ENCODE measurements at regions not wholly inside any gene's neighbourhood (a gene's known extent, or its start where the extent isn't known, plus 50 kb on each side); places are given as distances from the start of the nearest gene placed in this dataset.

DNA sequence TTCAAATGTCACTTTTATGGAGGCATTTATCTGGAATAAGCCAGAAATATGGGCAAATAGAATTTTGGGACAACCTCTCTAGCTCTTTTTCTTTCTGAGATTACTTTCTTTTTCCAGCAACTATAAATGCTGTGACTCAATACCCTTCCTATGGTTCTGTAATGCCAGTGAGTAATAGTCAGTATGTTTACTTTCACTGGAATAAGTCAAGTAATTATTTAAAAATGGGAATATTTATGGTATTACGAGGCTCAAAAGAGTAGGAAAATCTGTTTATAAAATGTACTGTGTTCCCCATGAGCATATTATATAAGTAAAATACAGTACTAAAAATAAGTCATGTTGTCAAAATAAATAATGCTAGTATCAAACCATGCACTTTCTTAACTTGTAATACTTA is 750.5 kb downstream of the LUZP2 start:
- TF ChIP-seq POLR2A (IDR thresholded peaks at IDR 0.05), result no peak
- TF ChIP-seq, protein P1, sequence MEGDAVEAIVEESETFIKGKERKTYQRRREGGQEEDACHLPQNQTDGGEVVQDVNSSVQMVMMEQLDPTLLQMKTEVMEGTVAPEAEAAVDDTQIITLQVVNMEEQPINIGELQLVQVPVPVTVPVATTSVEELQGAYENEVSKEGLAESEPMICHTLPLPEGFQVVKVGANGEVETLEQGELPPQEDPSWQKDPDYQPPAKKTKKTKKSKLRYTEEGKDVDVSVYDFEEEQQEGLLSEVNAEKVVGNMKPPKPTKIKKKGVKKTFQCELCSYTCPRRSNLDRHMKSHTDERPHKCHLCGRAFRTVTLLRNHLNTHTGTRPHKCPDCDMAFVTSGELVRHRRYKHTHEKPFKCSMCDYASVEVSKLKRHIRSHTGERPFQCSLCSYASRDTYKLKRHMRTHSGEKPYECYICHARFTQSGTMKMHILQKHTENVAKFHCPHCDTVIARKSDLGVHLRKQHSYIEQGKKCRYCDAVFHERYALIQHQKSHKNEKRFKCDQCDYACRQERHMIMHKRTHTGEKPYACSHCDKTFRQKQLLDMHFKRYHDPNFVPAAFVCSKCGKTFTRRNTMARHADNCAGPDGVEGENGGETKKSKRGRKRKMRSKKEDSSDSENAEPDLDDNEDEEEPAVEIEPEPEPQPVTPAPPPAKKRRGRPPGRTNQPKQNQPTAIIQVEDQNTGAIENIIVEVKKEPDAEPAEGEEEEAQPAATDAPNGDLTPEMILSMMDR (IDR thresholded peaks at IDR 0.05), result no peak
- no peak for TF ChIP-seq POLR2AphosphoS5 (IDR thresholded peaks at IDR 0.05; ENCODE audit: insufficient read depth in 1 of 2, low read depth in 1 of 2)

Data from vagina (tissue), 2 donors.